ENCODE measurements at regions not wholly inside any gene's neighbourhood (a gene's known extent, or its start where the extent isn't known, plus 50 kb on each side); places are given as distances from the start of the nearest gene placed in this dataset.
"Not testable (repeated sequence)": the region's sequence is repeated elsewhere in the genome, so short reads cannot be mapped to it uniquely, and the experiment has no call there.

DNA sequence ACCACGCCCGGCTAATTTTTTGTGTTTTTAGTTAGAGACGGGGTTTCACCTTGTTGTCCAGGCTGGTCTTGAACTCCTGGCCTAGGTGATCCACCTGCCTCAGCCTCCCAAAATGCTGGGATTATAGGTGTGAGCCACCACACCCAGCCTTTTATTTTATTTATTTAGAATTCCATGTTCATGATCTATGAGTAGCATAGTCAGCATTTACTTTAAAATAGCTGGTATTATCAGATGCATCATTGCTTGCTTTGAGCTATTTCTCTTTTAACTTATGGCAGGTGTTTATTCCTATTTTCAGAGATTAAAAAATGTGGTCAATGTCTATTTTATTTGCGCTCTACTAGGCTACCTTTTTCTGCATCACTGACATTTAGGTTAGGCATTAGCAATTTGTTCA is 152.0 kb downstream of the UTRN start:
- DNase-seq = no peak

- DNase-seq = no peak
These were observed 153.0 kb downstream of the UTRN start for GRCh38 chr6:144438103-144438502.

GRCh38 chr6:144439016-144439415 is 153.9 kb downstream of the UTRN start:
- no peak for DNase-seq

DNA sequence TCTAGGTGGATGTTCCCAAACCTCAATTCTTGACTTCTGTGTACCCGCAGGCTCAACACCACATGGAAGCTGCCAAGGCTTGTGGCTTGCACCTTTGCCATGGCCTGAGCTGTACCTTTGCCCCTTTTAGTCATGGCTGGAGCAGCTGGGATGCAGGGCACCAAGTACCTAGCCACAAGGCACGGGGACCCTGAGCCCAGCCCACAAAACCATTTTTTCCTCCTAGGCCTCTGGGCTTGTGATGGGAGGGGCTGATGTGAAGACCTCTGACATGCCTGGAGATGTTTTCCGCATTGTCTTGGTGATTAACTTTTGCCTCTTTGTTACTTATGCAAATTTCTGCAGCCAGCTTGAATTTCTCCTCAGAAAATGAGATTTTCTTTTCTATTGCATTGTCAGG is 156.7 kb downstream of the UTRN start:
- DNase-seq = not testable (repeated sequence)

DNA sequence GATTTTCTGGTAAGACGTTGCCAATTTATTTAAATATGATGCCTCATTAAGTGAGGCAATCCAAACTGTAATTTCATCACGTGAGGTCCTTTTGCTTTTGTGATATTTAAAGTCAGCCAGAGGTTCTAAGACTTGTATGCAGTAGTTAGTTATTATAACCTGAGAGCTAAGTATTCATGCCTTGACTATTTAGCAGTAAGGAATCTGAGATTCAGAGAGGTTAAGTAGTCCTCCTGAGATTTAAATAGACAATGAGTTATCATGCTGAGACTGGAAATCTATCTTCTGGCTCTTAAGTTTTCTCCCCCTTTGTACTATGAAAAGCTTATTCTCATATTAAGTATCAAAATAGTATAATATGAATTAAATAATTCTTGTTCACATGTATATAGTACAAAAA is 158.0 kb downstream of the UTRN start:
- DNase-seq = no peak

DNA sequence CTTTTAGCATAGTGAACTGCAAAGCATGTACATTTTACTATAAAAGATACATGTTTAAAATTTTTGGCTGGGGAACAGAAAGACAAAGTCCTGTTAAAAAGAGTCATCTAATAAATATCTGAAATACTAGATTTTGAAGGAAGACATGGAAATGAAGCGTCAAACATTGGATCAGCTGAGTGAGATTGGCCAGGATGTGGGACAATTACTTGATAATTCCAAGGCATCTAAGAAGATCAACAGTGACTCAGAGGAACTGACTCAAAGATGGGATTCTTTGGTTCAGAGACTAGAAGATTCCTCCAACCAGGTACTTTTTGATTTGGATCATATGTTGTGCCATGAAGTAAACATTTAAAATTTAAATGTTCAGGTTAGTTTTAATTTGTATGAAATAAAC is 162.3 kb downstream of the UTRN start:
- no peak for DNase-seq

DNA sequence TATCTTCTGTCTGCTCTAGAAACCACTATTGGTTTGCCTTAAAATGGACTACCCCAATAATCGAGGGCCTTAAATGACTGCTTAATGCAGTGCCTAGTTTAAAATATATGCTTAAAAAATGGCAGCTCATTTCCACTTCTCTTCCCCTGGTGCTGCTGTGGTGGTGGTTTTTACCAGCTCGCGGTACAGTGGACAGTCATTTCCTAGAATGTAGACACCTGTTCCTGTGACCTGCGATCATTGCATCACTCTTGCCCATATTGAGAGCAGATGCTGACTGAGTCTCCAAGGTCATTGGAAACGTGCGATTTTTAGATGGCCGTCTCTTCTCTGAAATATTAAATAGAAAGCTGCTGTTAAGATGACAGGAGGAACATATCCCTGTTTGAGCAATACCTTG is 164.1 kb downstream of the UTRN start:
- no peak for DNase-seq

GRCh38 chr6:144449911-144450597 is 164.9 kb downstream of the UTRN start:
- no peak for DNase-seq

DNA sequence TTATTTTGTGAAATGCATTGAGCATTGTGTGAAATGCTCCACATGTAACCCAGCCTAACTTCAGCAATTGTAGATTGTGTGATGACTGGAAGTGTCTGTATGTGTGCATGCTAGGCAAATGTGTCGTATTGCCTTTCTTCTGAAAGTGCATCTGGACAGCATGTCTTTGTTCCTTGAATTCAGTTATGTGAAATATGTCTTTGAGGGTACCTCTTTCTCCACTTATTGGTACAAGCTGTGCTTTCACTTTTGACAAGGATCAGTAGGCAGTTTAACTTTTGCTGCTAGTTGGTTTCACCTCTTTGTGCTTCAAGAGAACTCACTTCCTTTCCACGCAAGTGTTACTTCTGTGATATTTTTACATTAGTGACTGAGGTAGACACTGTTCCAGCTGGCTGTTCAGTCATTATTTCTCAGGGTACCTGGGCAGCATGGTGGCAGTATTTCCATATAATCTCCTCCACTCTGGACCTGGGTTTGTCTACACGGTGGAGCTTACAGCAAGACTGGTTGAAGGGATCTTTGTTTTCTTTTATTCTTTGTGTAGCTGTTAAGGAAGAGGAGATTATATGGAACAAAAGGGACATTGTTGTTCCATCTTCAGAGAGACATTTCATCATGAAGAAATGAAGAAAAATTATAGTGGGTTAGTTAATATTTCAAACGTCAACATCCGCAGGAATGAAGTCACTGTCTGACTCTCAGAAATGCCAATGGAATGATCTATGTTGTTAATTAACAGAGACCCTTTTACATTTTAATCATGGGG is 175.4 kb downstream of the UTRN start:
- peak in 1 of 2 donors; percentile 28 for DNase-seq

DNA sequence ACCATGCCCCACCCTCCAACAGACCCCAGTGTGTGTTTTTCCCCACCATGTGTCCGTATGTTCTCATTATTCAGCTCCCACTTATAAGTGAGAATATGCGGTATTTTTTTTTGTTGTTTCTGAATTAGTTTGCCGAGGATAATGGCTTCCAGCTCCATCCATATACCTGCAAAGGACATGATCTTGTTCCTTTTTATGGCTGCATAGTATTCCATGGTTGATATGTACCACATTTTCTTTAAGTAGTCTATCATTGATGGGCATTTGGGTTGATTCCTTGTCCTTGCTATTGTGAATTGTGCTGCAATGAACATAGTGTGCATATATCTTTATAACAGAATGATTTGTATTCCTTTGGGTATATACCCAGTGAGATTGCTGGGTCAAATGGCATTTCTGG is 176.9 kb downstream of the UTRN start:
- no peak for DNase-seq

- DNase-seq = no peak
These were observed 181.6 kb downstream of the UTRN start for GRCh38 chr6:144466716-144467115.

GRCh38 chr6:144467172-144467762 is 182.1 kb downstream of the UTRN start:
- DNase-seq = no peak

DNA sequence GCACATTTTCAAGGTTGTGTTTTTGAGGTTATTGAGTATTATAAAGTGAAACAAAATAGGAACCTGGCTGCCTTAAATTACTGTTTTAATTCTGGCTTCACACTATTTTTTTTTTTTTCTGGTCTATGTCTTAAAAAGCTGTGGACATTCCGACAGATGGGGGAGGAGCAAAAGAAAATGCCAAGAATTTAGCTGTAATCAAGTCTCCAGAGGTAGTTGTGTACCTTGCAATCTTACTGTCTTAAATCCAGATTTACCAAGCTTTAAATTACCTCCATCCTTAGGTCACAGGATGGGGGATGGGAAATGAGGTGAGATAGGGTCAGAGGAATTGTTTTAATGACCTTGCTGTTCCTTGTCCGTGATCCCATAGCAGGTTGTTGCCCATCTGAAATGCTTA is 182.8 kb downstream of the UTRN start:
- DNase-seq = no peak

DNA sequence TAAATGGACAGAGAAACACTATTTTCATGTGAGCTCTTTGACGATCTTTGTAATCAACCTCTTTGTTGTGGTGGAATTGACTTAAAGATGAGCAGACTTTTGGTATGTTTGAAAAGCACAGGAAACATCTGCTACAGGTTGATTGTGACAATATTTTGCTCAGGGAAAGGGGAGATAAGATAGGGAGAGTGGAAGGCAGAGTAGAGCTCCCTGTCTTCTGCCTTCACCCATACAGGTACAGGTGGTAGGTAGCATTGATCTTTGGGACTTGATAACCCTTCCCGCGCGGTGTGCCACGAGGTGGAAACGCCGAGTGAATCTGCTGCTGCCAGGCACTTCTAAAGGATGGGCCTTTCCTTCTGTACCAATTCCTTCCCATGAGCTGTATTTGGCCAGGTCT is 183.6 kb downstream of the UTRN start:
- no peak for DNase-seq

DNA sequence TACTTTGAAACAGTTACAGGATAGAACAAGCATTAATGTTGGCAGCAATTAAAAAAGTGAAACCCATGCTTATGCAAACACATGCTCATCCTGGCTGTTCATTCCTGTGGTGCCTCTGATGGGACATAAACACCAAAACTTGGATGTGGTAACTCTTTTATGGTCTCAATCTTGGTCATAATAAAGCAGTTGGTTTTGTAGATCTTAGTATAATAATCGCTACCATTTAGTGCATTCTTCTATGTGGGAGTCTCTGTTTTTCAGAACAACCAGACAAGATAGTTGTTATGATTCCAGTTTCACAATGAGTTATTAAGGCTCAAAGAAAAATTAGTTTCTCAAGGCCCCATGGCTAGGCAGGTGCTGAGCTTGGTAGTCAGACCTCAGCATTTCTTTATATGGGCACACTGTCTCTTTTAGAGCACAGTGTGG is 184.0 kb downstream of the UTRN start:
- DNase-seq = no peak

DNA sequence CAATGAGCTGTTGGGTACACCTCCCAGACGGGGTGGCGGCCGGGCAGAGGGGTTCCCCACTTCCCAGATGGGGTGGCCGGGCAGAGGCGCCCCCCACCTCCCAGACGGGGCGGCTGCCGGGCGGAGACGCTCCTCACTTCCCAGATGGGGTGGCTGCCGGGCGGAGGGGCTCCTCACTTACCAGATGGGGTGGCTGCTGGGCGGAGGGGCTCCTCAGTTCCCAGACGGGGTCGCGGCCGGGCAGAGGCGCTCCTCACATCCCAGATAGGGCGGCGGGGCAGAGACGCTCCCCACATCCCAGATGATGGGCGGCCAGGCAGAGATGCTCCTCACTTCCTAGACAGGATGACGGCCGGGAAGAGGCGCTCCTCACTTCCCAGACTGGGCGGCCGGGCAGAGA is 185.1 kb downstream of the UTRN start:
- not testable (repeated sequence) for DNase-seq

- DNase-seq = no peak
These were observed 186.9 kb downstream of the UTRN start for GRCh38 chr6:144471986-144472385.

DNA sequence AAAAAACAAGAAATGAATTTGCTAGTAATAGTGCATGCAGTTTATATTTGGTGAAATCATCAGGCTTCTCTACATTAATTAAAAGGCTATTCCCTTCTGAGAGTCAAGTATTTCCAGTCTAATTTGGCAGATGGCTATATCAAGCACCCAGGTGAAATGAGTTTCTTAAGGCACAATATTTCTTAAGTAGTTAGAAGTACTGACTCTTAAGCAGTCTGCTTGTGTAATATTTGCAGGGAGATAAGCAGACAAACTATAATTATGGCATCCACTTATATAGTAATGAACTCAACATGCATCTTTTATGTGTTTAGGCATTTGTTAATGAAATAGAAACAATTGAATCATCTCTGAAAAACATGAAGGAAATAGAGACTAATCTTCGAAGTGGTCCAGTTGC is 189.2 kb downstream of the UTRN start:
- DNase-seq = no peak

DNA sequence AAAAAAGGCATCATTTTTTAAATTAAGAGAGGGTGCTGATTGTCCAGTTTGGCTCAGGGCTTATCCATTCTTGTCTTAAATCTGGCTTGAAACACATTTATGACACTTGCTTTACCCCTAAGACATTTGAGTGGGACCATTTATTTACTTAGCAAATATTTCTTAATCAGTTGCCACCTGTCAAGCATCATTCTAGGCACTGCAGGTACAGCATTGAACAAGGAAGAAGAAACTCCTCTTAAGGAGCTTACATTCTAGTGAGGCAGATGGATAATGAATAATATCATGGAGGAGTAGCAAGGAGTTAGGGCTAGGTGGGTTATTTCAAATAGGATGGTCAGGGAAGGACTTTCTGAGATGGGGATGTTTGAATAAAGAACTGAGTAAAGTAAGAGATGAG is 189.8 kb downstream of the UTRN start:
- no peak for DNase-seq

DNA sequence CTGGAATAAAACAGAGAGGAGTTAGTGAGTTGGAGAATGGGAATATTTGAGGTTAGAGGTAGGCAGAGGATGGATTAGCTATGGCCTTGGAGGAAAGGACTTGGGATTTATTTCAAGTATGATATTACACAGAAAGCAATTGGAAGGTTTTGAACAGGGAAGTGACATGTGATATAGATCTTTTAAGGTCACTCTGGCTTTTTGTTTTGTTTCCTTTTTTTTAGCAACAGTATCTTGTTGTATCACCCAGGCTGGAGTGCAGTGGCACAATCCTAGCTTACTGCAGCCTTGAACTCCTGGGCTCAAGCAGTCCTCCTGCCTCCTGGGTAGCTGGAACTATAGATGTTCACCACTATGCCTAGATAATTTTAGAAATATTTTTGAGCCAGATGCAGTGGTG is 190.3 kb downstream of the UTRN start:
- DNase-seq = no peak

- DNase-seq = no peak
These were observed 191.2 kb downstream of the UTRN start for GRCh38 chr6:144476286-144476685.

- DNase-seq = no peak
These were observed 192.3 kb downstream of the UTRN start for GRCh38 chr6:144477396-144477795.

- DNase-seq = no peak
These were observed 192.7 kb downstream of the UTRN start for GRCh38 chr6:144477856-144478255.

DNA sequence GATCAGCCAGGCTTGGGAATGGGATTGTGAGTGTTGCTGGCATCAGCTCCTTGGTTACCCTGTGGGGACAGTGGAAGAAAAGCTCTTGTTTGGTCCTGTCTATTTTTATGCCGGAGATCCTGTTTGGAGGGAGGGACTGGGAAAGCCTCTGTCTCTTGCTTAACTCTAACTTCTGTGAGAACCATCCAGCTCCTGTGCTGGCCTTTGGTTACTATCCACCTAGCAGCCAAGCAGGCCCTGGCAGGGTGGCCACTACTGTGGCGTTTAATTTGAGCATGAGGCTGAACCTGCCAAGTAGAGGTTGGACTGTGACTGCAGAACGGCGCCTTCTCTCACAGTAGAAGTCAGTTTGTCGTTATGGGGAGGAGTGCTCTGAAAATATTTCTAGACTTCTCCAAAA is 193.3 kb downstream of the UTRN start:
- DNase-seq = no peak

All from CD4-positive, alpha-beta T cell treated with Interleukin-1 beta for 1 hour (primary cell).